ENCODE measurements at regions not wholly inside any gene's neighbourhood (a gene's known extent, or its start where the extent isn't known, plus 50 kb on each side); places are given as distances from the start of the nearest gene placed in this dataset.

DNA sequence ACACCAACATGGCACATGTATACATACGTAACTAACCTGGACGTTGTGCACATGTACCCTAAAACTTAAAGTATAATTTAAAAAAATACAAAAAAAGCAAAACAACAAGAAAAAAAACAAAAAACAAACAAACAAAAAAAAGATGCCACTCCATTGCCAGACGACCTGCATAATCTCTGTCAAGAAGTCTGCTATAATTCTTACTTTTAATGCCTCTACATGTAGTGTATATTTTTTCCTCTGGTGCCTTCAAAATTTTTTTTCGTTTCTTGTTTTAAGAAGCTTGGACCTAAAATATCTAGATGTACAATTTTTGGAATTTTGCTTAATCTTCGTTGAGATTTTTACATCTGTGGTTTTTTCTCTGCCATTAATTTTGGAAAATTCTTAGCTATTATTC lies 235.6 kb upstream of the ZNF521 start:
- intact Hi-C loops (cut with micrococcal nuclease; ENCODE audit: unreplicated experiment), result no loop called here
- no peaks in the 10 kb centered on the region for H3K36me3 Mint-ChIP-seq (ENCODE audit: insufficient read depth, unreplicated experiment)
- H3K27me3 Mint-ChIP-seq (ENCODE audit: unreplicated experiment), result no peaks in the 10 kb centered on the region
- no peak overlapping the region for H3K27ac Mint-ChIP-seq (ENCODE audit: unreplicated experiment)
- no peak for DNase-seq
- H3K9me3 Mint-ChIP-seq (ENCODE audit: low read depth, unreplicated experiment), result peaks cover 4% of the 10 kb centered on the region
- no peak overlapping the region for H3K4me3 Mint-ChIP-seq (ENCODE audit: low read depth, unreplicated experiment)
- CTCF ChIA-PET, result no interaction called here
- BruUV-seq (replicated peaks), result no TSS peak
- H3K4me1 Mint-ChIP-seq (ENCODE audit: low read depth, unreplicated experiment), result no peaks in the 10 kb centered on the region
- TF ChIP-seq, protein P1, sequence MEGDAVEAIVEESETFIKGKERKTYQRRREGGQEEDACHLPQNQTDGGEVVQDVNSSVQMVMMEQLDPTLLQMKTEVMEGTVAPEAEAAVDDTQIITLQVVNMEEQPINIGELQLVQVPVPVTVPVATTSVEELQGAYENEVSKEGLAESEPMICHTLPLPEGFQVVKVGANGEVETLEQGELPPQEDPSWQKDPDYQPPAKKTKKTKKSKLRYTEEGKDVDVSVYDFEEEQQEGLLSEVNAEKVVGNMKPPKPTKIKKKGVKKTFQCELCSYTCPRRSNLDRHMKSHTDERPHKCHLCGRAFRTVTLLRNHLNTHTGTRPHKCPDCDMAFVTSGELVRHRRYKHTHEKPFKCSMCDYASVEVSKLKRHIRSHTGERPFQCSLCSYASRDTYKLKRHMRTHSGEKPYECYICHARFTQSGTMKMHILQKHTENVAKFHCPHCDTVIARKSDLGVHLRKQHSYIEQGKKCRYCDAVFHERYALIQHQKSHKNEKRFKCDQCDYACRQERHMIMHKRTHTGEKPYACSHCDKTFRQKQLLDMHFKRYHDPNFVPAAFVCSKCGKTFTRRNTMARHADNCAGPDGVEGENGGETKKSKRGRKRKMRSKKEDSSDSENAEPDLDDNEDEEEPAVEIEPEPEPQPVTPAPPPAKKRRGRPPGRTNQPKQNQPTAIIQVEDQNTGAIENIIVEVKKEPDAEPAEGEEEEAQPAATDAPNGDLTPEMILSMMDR (IDR thresholded peaks at IDR 0.05; ENCODE audit: unreplicated experiment), result no peak

DNA sequence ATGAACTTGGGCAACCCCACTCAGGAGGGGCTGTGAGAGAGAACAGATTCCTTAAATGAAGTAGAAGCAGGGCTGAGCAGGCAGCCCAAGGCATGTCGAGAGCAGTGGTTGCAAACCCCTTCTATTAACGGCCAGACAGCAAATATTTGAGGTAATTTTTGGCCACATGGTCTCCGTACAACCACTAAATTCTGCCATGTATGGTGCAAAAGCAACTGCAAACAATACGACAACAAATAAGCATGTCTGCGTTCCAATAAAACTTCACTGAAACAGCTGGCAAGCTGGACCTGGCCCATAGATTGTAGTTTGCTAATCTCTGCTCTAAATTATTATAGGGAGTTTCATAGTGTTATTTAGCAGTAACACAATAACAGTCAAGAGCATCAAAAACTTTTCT lies 217.0 kb upstream of the ZNF521 start:
- Mint-ChIP-seq H3K4me3 (ENCODE audit: low read depth, unreplicated experiment) (no peak overlapping the region), H3K36me3 (ENCODE audit: insufficient read depth, unreplicated experiment) (no peaks in the 10 kb centered on the region), H3K27ac (ENCODE audit: unreplicated experiment) (no peak overlapping the region), H3K27me3 (ENCODE audit: unreplicated experiment) (peaks cover 9% of the 10 kb centered on the region), H3K9me3 (ENCODE audit: low read depth, unreplicated experiment) (peaks cover 5% of the 10 kb centered on the region), H3K4me1 (ENCODE audit: low read depth, unreplicated experiment) (no peaks in the 10 kb centered on the region)
- intact Hi-C loops (cut with micrococcal nuclease; ENCODE audit: unreplicated experiment), result no loop called here
- TF ChIP-seq, protein P1 (IDR thresholded peaks at IDR 0.05; ENCODE audit: unreplicated experiment), result no peak
- no TSS peak for BruUV-seq (replicated peaks)
- CTCF ChIA-PET, result no interaction called here
- DNase-seq, result no peak

DNA sequence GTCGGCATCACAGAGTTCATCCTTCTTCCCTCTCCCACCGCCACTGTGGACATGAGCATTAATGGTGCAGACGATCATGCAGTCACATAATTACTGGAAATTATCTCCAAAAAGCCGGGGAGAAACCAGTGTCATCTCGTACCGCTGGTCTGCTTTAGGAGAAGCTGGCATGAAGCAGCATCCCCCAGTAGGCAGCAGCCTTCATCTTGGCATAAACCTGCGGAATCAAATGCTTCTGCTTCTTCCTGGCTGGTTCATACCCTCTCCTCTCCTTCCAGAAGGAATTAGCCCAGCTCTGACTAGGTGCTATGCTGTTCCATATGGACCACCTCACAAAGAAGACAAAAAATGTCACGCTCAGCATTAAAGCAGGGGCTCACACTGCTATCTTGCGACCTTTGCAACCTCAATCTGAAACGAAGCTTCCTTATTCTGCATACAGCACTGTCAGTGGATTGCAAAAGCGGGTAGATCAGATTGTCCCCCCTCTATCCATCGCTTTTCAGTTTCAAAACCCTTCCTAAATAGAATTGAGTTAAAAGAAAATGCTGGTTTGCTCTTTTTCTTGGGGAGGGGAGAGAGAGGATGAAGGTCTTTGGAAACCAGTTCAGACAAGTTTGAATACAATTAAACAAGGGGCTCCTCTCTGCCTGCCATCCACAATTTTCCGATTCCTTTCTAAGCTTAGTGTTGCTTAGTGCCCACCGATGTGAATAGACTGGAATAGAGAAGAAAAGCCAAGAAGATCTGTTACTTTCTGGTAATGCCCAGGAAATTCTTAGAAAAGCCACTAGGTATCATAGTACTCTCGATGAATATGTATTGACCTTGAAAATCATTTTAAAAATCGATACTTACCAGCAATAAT lies 212.1 kb upstream of the ZNF521 start:
- Mint-ChIP-seq H3K27me3 (ENCODE audit: unreplicated experiment) (peaks cover 15% of the 10 kb centered on the region), H3K4me3 (ENCODE audit: low read depth, unreplicated experiment) (no peak overlapping the region), H3K27ac (ENCODE audit: unreplicated experiment) (no peak overlapping the region), H3K36me3 (ENCODE audit: insufficient read depth, unreplicated experiment) (no peaks in the 10 kb centered on the region), H3K9me3 (ENCODE audit: low read depth, unreplicated experiment) (peaks cover 3% of the 10 kb centered on the region), H3K4me1 (ENCODE audit: low read depth, unreplicated experiment) (no peaks in the 10 kb centered on the region)
- CTCF ChIA-PET, result no interaction called here
- BruUV-seq (replicated peaks), result no TSS peak
- intact Hi-C loops (cut with micrococcal nuclease; ENCODE audit: unreplicated experiment), result loop anchor here (5.0 kb wide), 1 partner anchor 268 kb away; no protein-coding TSS in a partner anchor
- TF ChIP-seq, protein P1 (IDR thresholded peaks at IDR 0.05; ENCODE audit: unreplicated experiment), result no peak
- DNase-seq, result no peak

DNA sequence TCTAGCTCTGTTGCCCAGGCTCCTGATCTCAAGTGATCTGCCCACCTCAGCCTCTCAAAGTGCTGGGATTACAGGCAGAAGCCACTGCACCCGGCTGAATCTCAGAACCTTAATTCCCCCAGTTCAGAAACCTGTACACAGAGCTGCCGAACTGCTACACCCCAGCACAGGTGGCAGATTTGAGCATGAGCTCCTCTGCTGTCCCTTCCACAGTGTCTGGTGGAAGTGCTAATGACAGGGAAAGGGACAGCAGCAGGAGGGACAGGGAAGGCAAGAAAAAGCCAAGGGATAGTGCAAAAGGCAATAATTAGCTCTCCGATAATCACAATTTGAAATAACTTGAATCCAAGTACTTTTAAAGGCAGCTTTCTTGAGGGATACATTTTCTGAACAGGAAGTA lies 211.4 kb upstream of the ZNF521 start:
- DNase-seq, result no peak
- H3K4me3 Mint-ChIP-seq (ENCODE audit: low read depth, unreplicated experiment), result no peak overlapping the region
- H3K36me3 Mint-ChIP-seq (ENCODE audit: insufficient read depth, unreplicated experiment), result no peaks in the 10 kb centered on the region
- intact Hi-C loops (cut with micrococcal nuclease; ENCODE audit: unreplicated experiment), result loop anchor here (5.0 kb wide), 1 partner anchor 269 kb away; no protein-coding TSS in a partner anchor
- H3K9me3 Mint-ChIP-seq (ENCODE audit: low read depth, unreplicated experiment), result peaks cover 3% of the 10 kb centered on the region
- BruUV-seq (replicated peaks), result no TSS peak
- TF ChIP-seq, protein P1 (IDR thresholded peaks at IDR 0.05; ENCODE audit: unreplicated experiment), result no peak
- H3K4me1 Mint-ChIP-seq (ENCODE audit: low read depth, unreplicated experiment), result no peaks in the 10 kb centered on the region
- peaks cover 15% of the 10 kb centered on the region for H3K27me3 Mint-ChIP-seq (ENCODE audit: unreplicated experiment)
- H3K27ac Mint-ChIP-seq (ENCODE audit: unreplicated experiment), result no peak overlapping the region
- CTCF ChIA-PET, result no interaction called here
